ENCODE measurements at regions not wholly inside any gene's neighbourhood (a gene's known extent, or its start where the extent isn't known, plus 50 kb on each side); places are given as distances from the start of the nearest gene placed in this dataset.

DNA sequence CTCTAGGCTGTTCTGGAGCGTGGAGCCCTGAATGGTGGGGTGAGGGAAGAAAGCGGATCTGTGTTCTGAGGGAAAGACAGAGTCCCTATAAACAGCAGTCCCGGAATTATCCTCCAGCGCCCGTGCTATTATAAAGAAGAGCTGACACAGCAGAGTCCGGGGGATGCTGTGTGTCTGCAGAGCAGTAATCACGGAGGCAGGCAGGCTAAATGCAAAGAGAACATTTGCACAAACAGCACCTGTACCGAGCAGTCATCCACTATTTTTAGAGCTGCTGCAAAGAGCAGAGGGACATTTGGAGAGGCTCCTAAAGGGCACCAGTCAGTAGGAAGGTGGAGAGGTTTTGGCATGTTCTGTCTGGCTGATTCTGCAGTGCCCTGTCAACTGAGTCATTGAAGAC is 293.8 kb upstream of the SLC14A2 start:
- no peak overlapping the region for H3K27ac Mint-ChIP-seq
- POLR2A ChIA-PET = no interaction called here
- no peak for ATAC-seq
- DNase-seq = no peak
- H3K36me3 Mint-ChIP-seq = no peaks in the 10 kb centered on the region
- H3K4me3 Mint-ChIP-seq = no peak overlapping the region
- no peaks in the 10 kb centered on the region for H3K4me1 Mint-ChIP-seq
- H3K9me3 Mint-ChIP-seq = no peaks in the 10 kb centered on the region
- peaks cover 0 to 5% (median 2%) of the 10 kb centered on the region in 5 donors for H3K27me3 Mint-ChIP-seq

DNA sequence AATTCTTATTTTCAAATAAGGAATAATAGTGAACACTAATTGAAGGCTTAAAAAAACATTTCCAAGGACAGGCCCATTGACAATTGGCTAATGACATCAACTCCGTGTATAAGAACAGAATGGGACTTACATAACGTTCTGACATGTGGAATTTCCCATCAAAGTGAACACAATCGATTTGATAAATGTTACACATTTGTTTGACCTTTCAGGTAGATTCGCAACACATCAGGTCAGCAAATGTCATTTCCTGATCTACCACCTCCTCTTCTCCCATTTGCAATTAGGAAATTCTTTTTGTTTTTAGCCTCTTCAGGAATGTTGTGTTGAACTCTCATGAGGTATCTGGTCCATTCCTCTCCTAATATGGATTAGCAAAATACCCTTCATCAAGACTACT is 292.9 kb upstream of the SLC14A2 start:
- H3K27me3 Mint-ChIP-seq = peaks cover 0 to 7% (median 3%) of the 10 kb centered on the region in 5 donors

DNA sequence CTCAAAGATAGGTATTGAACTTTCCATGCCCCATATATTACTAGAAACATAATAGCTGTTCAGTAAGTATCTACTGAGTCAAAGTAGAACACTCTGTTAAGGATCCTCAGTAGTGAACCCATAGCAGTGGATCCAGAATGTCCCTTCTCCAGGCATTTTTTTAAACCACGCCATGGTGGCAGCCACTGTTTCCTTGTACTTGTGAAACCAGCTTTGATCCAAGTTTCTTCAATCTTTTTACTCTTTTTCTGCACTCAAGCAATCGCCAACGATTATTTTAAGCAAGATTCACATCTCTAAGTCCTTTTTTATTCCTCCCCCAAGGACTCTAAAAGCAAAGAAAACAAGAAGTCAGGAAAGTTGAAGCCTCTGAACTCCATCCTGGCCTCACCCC is 291.2 kb upstream of the SLC14A2 start:
- H3K4me1 Mint-ChIP-seq = no peaks in the 10 kb centered on the region
- H3K9me3 Mint-ChIP-seq = peaks cover 0 to 1% (median 0%) of the 10 kb centered on the region in 9 donors
- peaks cover 0 to 15% (median 4%) of the 10 kb centered on the region in 5 donors for H3K27me3 Mint-ChIP-seq

More for the DNA sequence above, 292.9 kb upstream of the SLC14A2 start:
- POLR2A ChIA-PET = no interaction called here
- H3K4me3 Mint-ChIP-seq = no peak overlapping the region
- no peak for DNase-seq
- H3K36me3 Mint-ChIP-seq = no peaks in the 10 kb centered on the region
- H3K4me1 Mint-ChIP-seq = no peaks in the 10 kb centered on the region
- ATAC-seq = no peak
- H3K27ac Mint-ChIP-seq = no peak overlapping the region
- no peaks in the 10 kb centered on the region for H3K9me3 Mint-ChIP-seq

DNA sequence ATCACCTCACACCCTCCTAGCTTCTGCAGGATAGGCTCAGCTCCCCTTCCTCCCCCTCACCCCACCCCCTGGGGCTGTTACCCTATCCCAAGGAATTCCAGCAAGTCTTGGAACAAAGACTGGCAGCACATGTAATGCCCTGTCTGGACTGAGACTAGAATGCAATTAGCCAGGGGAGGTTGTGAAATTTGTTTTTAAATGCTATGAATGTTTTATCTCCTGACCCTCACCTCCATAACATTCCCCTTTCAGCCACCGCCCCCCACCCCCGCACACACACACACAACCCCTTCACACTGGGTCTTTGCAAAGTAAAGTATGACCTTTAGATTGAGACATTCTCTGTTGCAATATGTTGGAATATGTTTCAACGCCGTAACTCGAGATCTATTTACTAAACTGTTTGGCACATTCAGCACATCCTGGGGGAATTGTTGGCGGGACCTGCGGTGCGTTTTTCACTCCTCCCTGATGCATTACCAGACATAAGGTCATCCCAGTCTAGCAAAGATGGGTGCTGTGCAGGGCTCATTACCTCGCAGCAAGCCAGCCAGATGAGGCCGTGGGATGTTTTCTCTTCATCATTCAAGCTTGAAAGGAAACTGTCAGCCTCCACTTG is 290.7 kb upstream of the SLC14A2 start:
- POLR2A ChIA-PET = no interaction called here
- no peak overlapping the region for H3K4me3 Mint-ChIP-seq
- no peaks in the 10 kb centered on the region for H3K4me1 Mint-ChIP-seq
- H3K27me3 Mint-ChIP-seq = peaks cover 0 to 13% (median 4%) of the 10 kb centered on the region in 5 donors
- no peak overlapping the region for H3K27ac Mint-ChIP-seq
- DNase-seq (no peak), ATAC-seq (no peak)
- no peaks in the 10 kb centered on the region for H3K36me3 Mint-ChIP-seq
- peaks cover 0 to 1% (median 0%) of the 10 kb centered on the region in 9 donors for H3K9me3 Mint-ChIP-seq

More for the DNA sequence above, 291.2 kb upstream of the SLC14A2 start:
- Mint-ChIP-seq H3K27ac (no peak overlapping the region), H3K36me3 (no peaks in the 10 kb centered on the region), H3K4me3 (no peak overlapping the region)
- no peak for ATAC-seq
- no peak for DNase-seq
- POLR2A ChIA-PET = no interaction called here

DNA sequence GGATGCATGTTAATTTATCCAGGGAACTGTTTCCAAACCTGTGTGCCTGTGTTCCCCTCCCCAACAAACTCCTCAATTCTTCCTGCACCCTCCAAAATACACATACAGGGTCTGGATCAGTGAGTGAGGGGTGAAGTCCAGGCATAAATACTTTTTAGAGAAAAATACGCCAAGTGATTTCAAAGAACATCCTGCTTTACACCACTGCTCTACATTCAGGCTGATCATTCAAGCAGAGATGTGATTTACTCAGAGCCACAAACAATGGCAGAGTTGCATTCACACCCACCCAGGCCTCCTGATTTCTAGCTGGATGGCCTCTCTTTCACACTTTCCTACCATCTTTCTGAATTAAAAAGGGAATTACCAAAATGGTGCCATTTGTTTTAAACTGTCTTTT is 289.5 kb upstream of the SLC14A2 start:
- no peak for DNase-seq
- H3K4me3 Mint-ChIP-seq = no peak overlapping the region
- no peaks in the 10 kb centered on the region for H3K4me1 Mint-ChIP-seq
- no peak for ATAC-seq
- H3K36me3 Mint-ChIP-seq = no peaks in the 10 kb centered on the region
- H3K27me3 Mint-ChIP-seq = peaks cover 0 to 18% (median 6%) of the 10 kb centered on the region in 5 donors
- H3K9me3 Mint-ChIP-seq = peaks cover 0 to 2% (median 0%) of the 10 kb centered on the region in 9 donors
- POLR2A ChIA-PET = no interaction called here
- H3K27ac Mint-ChIP-seq = no peak overlapping the region

DNA sequence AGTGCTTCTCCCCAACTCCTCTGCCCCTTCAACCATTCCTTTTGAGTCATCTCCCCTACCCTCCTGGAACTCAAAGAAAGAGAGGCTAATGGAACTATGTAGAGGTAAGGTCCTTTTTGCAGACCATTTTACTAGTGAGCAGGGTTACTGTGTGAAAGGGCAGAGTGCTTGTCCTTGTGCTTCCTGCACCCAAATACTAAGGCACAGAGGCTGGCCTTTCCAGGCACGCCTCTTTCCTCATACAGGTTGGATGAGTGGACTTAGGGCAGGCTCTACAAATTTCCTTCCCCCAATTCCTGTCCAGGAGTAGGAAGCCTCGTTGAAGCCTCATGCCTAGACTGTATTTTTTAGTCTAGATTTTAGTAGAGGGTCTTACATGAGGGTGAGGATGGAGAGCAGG is 288.8 kb upstream of the SLC14A2 start:
- H3K4me3 Mint-ChIP-seq = no peak overlapping the region
- ATAC-seq = no peak
- H3K4me1 Mint-ChIP-seq = no peaks in the 10 kb centered on the region
- H3K36me3 Mint-ChIP-seq = no peaks in the 10 kb centered on the region
- H3K27me3 Mint-ChIP-seq = peaks cover 0 to 18% (median 6%) of the 10 kb centered on the region in 5 donors
- H3K27ac Mint-ChIP-seq = no peak overlapping the region
- POLR2A ChIA-PET = no interaction called here
- DNase-seq = no peak
- H3K9me3 Mint-ChIP-seq = peaks cover 0 to 2% (median 0%) of the 10 kb centered on the region in 9 donors

DNA sequence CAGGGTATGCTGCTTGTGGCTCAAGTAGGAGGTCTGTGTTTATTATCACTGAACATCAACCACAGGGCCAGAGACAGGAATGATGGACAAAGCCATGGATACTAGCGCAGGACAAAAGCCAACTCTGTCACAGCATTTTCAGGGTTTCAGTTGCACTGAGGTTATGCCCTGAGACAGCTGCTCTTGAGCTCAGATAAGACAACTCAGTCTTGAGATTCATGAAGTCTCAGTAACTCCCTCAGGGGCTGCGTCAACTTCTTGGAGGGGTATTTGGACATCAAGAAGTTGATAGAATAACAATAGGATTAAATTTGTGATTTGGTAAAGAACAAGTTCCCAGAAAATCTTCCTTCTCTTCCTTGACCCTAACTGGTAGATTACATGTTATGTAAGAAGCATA is 287.0 kb upstream of the SLC14A2 start:
- Mint-ChIP-seq H3K27me3 (peaks cover 0 to 18% (median 6%) of the 10 kb centered on the region in 5 donors), H3K27ac (no peak overlapping the region), H3K36me3 (no peaks in the 10 kb centered on the region), H3K9me3 (peaks cover 0 to 2% (median 0%) of the 10 kb centered on the region in 9 donors), H3K4me1 (no peaks in the 10 kb centered on the region), H3K4me3 (no peak overlapping the region)
- DNase-seq (no peak), ATAC-seq (no peak)
- POLR2A ChIA-PET = no interaction called here

DNA sequence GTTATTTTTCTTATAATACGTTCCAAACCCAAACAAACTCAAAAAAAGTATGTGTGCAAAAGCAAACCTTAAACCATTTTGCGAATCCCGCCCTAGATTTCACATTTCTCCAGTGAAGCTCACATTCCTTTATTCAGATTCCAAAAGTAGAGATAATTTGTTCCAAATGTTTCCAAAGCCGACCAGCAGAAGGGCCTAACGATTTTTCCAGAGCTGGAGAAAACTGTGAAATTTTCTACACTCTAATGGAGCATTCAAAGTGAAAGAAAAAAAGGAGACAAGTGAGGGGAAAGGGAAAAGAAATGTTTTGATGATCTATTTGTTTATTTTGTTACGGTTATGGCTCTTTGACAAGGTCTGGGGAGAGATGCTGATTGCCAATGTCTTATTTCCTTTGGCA is 286.5 kb upstream of the SLC14A2 start:
- no peaks in the 10 kb centered on the region for H3K36me3 Mint-ChIP-seq
- ATAC-seq (no peak), DNase-seq (no peak)
- POLR2A ChIA-PET = no interaction called here
- H3K4me3 Mint-ChIP-seq = no peak overlapping the region
- H3K27ac Mint-ChIP-seq = no peak overlapping the region
- H3K27me3 Mint-ChIP-seq = peaks cover 0 to 18% (median 6%) of the 10 kb centered on the region in 5 donors
- no peaks in the 10 kb centered on the region for H3K4me1 Mint-ChIP-seq
- peaks cover 0 to 2% (median 0%) of the 10 kb centered on the region in 9 donors for H3K9me3 Mint-ChIP-seq

DNA sequence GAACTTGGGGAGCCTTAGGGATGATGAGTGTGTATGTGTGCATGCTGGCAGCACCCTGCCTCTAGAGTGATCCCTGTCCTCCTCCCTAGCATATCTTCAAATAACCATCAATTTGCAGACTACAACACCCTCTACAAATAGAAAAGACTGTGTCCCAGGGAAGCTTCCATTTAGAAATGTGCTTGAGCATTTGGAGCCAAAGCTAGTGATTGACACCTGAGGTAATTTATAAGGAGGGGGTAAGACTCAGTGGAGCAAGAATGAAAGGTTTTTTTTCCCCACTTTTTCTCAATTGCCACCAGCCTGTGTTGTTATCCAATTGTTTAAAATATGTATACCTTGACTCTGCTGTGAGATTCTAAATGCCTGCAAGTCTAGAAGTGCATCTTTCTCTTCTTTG is 286.0 kb upstream of the SLC14A2 start:
- Mint-ChIP-seq H3K27ac (no peak overlapping the region), H3K9me3 (peaks cover 0 to 2% (median 0%) of the 10 kb centered on the region in 9 donors), H3K27me3 (peaks cover 0 to 18% (median 6%) of the 10 kb centered on the region in 5 donors), H3K36me3 (no peaks in the 10 kb centered on the region), H3K4me1 (no peaks in the 10 kb centered on the region), H3K4me3 (no peak overlapping the region)
- no peak for DNase-seq
- ATAC-seq = no peak
- POLR2A ChIA-PET = no interaction called here

DNA sequence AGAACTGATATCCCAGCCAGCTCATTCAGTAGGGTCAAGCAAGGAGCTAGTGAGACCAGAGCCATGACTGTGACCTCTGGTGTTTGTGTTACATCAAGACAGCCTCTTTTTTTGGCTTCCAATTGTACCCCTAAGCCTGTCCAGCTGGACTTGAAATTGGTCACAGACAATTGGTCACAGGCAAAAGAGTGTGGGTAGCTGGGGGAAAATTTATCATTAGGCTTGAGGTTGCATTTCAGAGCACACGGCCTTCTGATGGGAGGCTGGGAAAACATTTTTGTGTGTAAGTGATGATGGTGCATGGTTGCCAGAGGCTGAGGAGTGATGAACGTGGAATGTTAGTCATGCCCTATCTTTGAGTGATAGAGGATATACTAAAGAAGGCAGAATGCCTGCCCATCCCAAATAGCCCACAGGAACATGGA is 285.1 kb upstream of the SLC14A2 start:
- ATAC-seq = no peak

DNA sequence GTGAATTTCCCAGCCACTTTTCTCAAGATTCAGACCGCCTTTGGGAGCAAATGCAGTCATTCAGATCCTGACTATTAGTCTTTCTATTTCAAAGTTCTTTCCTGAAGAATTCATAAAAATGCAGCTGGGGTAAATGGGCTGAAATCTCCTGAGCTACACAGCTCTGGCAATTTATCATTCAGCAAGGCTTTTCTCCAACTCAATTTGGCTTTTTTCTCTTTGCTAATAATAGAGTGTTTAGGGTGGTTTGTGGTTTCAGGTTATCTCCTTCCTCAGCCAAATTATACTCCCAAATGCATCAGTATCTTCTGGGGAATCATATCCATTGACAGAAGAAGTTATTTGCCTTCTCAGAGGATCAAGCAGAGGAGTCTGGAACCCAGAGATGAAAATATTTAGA is 282.4 kb upstream of the SLC14A2 start:
- ATAC-seq (no peak), DNase-seq (no peak)
- Mint-ChIP-seq H3K9me3 (peaks cover 0 to 3% (median 0%) of the 10 kb centered on the region in 9 donors), H3K4me3 (no peak overlapping the region), H3K4me1 (no peaks in the 10 kb centered on the region), H3K27me3 (peaks cover 0 to 15% (median 4%) of the 10 kb centered on the region in 5 donors), H3K27ac (no peak overlapping the region), H3K36me3 (no peaks in the 10 kb centered on the region)
- POLR2A ChIA-PET = no interaction called here

More for the DNA sequence above, 285.1 kb upstream of the SLC14A2 start:
- POLR2A ChIA-PET = no interaction called here
- Mint-ChIP-seq H3K9me3 (peaks cover 0 to 2% (median 0%) of the 10 kb centered on the region in 9 donors), H3K36me3 (no peaks in the 10 kb centered on the region), H3K27ac (no peak overlapping the region), H3K27me3 (peaks cover 0 to 21% (median 6%) of the 10 kb centered on the region in 5 donors), H3K4me3 (no peak overlapping the region), H3K4me1 (no peaks in the 10 kb centered on the region)
- no peak for DNase-seq

DNA sequence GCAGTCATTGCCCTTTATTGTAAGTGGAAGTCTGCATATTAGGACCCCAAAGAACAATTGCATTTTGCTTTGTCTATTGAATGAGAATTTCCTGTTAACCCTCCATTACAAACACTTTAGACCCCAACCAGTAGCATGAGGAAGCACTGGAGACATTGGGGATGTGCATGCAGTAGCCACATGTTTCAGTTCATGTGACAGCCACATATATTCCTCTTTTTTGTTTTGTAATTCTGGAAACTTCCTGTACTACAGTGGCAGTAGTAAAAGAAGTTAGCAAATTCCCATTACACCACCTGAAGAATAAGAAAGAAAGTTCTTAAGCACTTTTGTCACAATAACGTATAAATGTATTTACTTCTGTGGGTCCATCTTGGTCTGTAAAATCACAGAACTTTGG is 281.1 kb upstream of the SLC14A2 start:
- no peak for DNase-seq
- ATAC-seq = no peak
- POLR2A ChIA-PET = no interaction called here
- H3K27ac Mint-ChIP-seq = no peak overlapping the region
- H3K27me3 Mint-ChIP-seq = peaks cover 2 to 10% (median 4%) of the 10 kb centered on the region in 5 donors
- H3K36me3 Mint-ChIP-seq = no peaks in the 10 kb centered on the region
- H3K4me3 Mint-ChIP-seq = no peak overlapping the region
- peaks cover 0 to 4% (median 0%) of the 10 kb centered on the region in 9 donors for H3K9me3 Mint-ChIP-seq
- H3K4me1 Mint-ChIP-seq = no peaks in the 10 kb centered on the region

DNA sequence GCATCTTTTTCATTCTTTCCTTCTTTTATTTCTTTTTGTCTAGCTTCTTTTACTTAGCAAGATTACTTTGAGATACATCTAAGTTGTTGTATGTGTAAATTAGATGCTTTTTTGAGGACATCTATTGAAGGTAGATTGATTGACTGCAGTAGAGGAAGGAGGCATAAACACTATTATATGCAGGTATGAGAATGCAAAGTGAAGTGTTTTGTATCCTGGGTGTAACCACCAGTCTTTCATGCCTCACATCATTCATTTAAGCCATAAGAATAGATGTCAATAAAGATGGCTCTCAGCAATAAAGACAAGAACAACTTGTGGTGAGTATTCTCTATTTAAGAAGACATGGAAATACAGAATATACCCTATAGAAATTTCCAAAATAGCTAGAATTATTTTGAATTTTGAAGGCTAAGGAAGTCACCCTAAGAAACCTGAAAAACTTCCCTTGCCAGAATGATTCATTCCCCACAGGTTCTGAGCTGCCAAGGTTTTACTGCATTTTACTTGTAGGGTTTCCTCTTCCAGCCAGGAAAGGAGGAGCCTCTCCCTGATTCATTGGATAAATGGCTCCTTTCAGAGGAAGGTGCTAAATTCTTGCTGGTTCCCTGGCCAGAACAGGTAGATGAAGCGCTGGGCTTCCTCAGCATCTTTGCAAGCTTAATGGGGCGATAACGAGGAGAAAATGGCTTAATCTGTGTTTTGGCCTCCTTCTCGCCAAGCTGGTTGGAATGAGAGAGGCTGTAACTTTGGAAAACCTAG is 279.8 kb upstream of the SLC14A2 start:
- Mint-ChIP-seq H3K4me1 (no peaks in the 10 kb centered on the region), H3K27ac (no peak overlapping the region), H3K27me3 (peaks cover 5 to 15% (median 6%) of the 10 kb centered on the region in 5 donors), H3K36me3 (no peaks in the 10 kb centered on the region), H3K4me3 (no peak overlapping the region), H3K9me3 (peaks cover 0 to 2% (median 0%) of the 10 kb centered on the region in 9 donors)
- POLR2A ChIA-PET = no interaction called here
- ATAC-seq (no peak), DNase-seq (no peak)

All from naive thymus-derived CD8-positive, alpha-beta T cell (primary cell).